ENCODE measurements at regions not wholly inside any gene's neighbourhood (a gene's known extent, or its start where the extent isn't known, plus 50 kb on each side); places are given as distances from the start of the nearest gene placed in this dataset.

DNA sequence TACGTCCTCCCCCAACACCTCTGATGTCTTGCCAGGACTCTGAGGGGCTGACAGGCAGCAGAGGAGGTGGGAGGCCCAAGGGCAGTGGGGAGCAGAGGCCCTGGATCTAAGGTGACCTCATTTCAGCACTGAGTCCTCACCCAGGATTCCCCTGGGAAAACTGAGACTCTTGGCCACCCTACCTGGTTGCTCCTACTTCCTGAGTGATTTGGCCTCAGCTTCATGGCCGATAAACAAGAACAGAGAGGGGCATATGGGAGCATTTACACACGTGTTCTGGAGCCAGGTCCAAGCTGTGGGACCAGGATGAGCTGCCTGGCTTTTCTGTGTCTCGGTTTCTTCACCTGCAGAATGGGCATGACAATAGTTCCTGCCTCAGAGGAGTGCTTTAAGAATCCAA lies 133.8 kb downstream of the ANKRD60 start:
- POLR2A ChIA-PET: no interaction called here
- TF ChIP-seq EZH2phosphoT487 (IDR thresholded peaks at IDR 0.05; ENCODE audit: borderline replicate concordance, low read depth, low read length): no peak
- TF ChIP-seq, protein P1, sequence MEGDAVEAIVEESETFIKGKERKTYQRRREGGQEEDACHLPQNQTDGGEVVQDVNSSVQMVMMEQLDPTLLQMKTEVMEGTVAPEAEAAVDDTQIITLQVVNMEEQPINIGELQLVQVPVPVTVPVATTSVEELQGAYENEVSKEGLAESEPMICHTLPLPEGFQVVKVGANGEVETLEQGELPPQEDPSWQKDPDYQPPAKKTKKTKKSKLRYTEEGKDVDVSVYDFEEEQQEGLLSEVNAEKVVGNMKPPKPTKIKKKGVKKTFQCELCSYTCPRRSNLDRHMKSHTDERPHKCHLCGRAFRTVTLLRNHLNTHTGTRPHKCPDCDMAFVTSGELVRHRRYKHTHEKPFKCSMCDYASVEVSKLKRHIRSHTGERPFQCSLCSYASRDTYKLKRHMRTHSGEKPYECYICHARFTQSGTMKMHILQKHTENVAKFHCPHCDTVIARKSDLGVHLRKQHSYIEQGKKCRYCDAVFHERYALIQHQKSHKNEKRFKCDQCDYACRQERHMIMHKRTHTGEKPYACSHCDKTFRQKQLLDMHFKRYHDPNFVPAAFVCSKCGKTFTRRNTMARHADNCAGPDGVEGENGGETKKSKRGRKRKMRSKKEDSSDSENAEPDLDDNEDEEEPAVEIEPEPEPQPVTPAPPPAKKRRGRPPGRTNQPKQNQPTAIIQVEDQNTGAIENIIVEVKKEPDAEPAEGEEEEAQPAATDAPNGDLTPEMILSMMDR (conservative IDR thresholded peaks at IDR 0.05; ENCODE audit: low read length): no peak
- CTCF ChIA-PET (ENCODE audit: unreplicated experiment): no interaction called here
- Histone ChIP-seq H3K4me1 (ENCODE audit: insufficient read depth, low read length, poor library complexity, severe bottlenecking) (no peaks in the 10 kb centered on the region), H3K4me2 (ENCODE audit: low read length) (no peak overlapping the region), H3K27ac (ENCODE audit: low read depth, low read length, poor library complexity, severe bottlenecking) (no peak overlapping the region), H3K4me3 (ENCODE audit: low read depth, low read length, poor library complexity, severe bottlenecking) (no peak overlapping the region), H2AFZ (ENCODE audit: low read length) (no peak overlapping the region), H3K9me2 (ENCODE audit: insufficient read depth, low read length) (no peaks in the 10 kb centered on the region), H3K79me2 (ENCODE audit: insufficient read depth, low read depth, low read length) (no peaks in the 10 kb centered on the region), H4K20me1 (ENCODE audit: insufficient read depth, low read length) (no peaks in the 10 kb centered on the region), H3K9me3 (ENCODE audit: low read length) (no peaks in the 10 kb centered on the region), H3K36me3 (ENCODE audit: insufficient read depth, low read length) (no peaks in the 10 kb centered on the region)
- no TSS peak for BruUV-seq (replicated peaks)
- DNase-seq (ENCODE audit: low spot score): no peak
- intact Hi-C loops (cut with micrococcal nuclease; ENCODE audit: unreplicated experiment): no loop called here

DNA sequence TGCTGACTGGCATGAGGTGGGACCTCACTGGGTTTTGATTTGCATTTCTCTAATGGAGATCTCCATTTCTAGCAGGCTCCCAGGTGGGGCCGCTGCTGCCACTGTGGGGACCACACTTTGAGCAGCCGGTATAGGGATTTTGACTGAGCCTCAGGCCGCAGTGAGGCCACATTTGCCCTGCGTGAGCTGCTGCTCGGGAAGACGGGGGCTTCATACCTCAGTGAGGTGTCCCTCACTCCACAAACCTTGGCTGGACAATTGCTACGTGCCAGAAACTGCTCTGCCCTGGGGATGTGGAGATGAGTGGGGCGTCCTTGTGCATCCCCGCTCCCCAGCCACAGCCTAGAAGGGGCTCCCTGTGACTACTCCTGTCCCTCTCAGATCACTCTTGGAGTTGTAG lies 134.3 kb downstream of the ANKRD60 start:
- Histone ChIP-seq H3K4me2 (ENCODE audit: low read length) (no peak overlapping the region), H3K27ac (ENCODE audit: low read depth, low read length, poor library complexity, severe bottlenecking) (no peak overlapping the region), H3K79me2 (ENCODE audit: insufficient read depth, low read depth, low read length) (no peaks in the 10 kb centered on the region), H3K9me3 (ENCODE audit: low read length) (no peaks in the 10 kb centered on the region), H4K20me1 (ENCODE audit: insufficient read depth, low read length) (no peaks in the 10 kb centered on the region), H3K36me3 (ENCODE audit: insufficient read depth, low read length) (no peaks in the 10 kb centered on the region), H3K4me3 (ENCODE audit: low read depth, low read length, poor library complexity, severe bottlenecking) (no peak overlapping the region), H3K9me2 (ENCODE audit: insufficient read depth, low read length) (no peaks in the 10 kb centered on the region), H3K4me1 (ENCODE audit: insufficient read depth, low read length, poor library complexity, severe bottlenecking) (no peaks in the 10 kb centered on the region), H2AFZ (ENCODE audit: low read length) (no peak overlapping the region)
- ChIA-PET POLR2A (interaction anchor here (0.6 kb wide), 1 partner anchor 13 kb away, joined by 3 read pairs; no protein-coding TSS in a partner anchor), CTCF (ENCODE audit: unreplicated experiment) (no interaction called here)
- TF ChIP-seq EZH2phosphoT487 (IDR thresholded peaks at IDR 0.05; ENCODE audit: borderline replicate concordance, low read depth, low read length): no peak
- TF ChIP-seq, protein P1 (conservative IDR thresholded peaks at IDR 0.05; ENCODE audit: low read length): no peak
- no TSS peak for BruUV-seq (replicated peaks)
- DNase-seq (ENCODE audit: low spot score): no peak
- intact Hi-C loops (cut with micrococcal nuclease; ENCODE audit: unreplicated experiment): no loop called here

DNA sequence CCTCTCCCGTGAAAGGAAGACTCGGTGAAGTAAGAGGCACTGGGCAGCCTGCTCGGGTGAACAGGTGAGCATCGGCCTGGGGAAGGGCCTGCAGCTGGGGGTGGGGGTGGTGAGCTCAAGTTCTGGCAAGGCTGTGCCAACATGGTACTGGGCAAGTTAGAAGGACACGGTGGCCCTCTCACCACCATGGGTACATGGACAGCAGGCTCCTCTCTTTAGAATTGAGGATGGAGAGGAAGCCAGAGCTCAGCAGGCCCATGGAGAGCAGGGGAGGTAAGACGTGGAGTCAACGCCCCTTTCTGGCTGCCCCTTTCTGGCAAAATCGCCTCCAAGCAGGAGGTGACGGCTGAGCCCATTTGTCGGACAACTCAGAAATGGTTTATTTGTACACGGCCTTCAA lies 135.6 kb downstream of the ANKRD60 start:
- no TSS peak for BruUV-seq (replicated peaks)
- Histone ChIP-seq H3K4me2 (ENCODE audit: low read length) (no peak overlapping the region), H3K36me3 (ENCODE audit: insufficient read depth, low read length) (no peaks in the 10 kb centered on the region), H3K79me2 (ENCODE audit: insufficient read depth, low read depth, low read length) (no peaks in the 10 kb centered on the region), H3K27ac (ENCODE audit: low read depth, low read length, poor library complexity, severe bottlenecking) (no peak overlapping the region), H4K20me1 (ENCODE audit: insufficient read depth, low read length) (no peaks in the 10 kb centered on the region), H3K4me3 (ENCODE audit: low read depth, low read length, poor library complexity, severe bottlenecking) (no peak overlapping the region), H2AFZ (ENCODE audit: low read length) (no peak overlapping the region), H3K9me2 (ENCODE audit: insufficient read depth, low read length) (no peaks in the 10 kb centered on the region), H3K4me1 (ENCODE audit: insufficient read depth, low read length, poor library complexity, severe bottlenecking) (no peaks in the 10 kb centered on the region), H3K9me3 (ENCODE audit: low read length) (no peaks in the 10 kb centered on the region)
- no peak for TF ChIP-seq EZH2phosphoT487 (IDR thresholded peaks at IDR 0.05; ENCODE audit: borderline replicate concordance, low read depth, low read length)
- TF ChIP-seq, protein P1 (conservative IDR thresholded peaks at IDR 0.05; ENCODE audit: low read length): no peak
- ChIA-PET CTCF (ENCODE audit: unreplicated experiment) (interaction anchor here (0.6 kb wide), 1 partner anchor 410 kb away, joined by 3 read pairs; no protein-coding TSS in a partner anchor), POLR2A (interaction anchor here (0.6 kb wide), 1 partner anchor 49 kb away, joined by 3 read pairs; no protein-coding TSS in a partner anchor)
- intact Hi-C loops (cut with micrococcal nuclease; ENCODE audit: unreplicated experiment): no loop called here
- DNase-seq (ENCODE audit: low spot score): no peak

All from OCI-LY7 (cell line).